Activated B cell treated with CpG ODN at 0.5 μM for 24 hours (primary cell): ENCODE measurements at regions not wholly inside any gene's neighbourhood (a gene's known extent, or its start where the extent isn't known, plus 50 kb on each side); places are given as distances from the start of the nearest gene placed in this dataset.
"Not testable (repeated sequence)": the region's sequence is repeated elsewhere in the genome, so short reads cannot be mapped to it uniquely, and the experiment has no call there.

ENCODE experiments used
- ATAC-seq: fragments of 200-7000 bp; cut with Tn5 transposase; one replicate; pipeline ENCODE4 v1.10.0; 2021; ENCODE audit warnings: low read depth, mild to moderate bottlenecking, moderate library complexity
- CTCF ChIA-PET: fragments of 350-600 bp; sonication (Branson Sonifier 250); formaldehyde crosslinking; loops from one replicate; lab custom pipeline; 2021; ENCODE audit warnings: antibody characterized with exemption; lab: Charles Lee
- POLR2A ChIA-PET: fragments of 350-600 bp; sonication (Branson Sonifier 250); formaldehyde crosslinking; loops from one replicate; lab custom pipeline; 2021; ENCODE audit warnings: antibody characterized with exemption; lab: Charles Lee
- DNase-seq: peaks from one replicate; pipeline ENCODE4 v3.0.0; 2022
- H3K27ac Mint-ChIP-seq: one replicate; pipeline ENCODE4 v1.8.0; 2020; ENCODE audit warnings: mixed read lengths
- H3K27me3 Mint-ChIP-seq: one replicate; pipeline ENCODE4 v1.8.0; 2021; ENCODE audit warnings: mixed read lengths
- H3K36me3 Mint-ChIP-seq: one replicate; pipeline ENCODE4 v1.8.0; 2021; ENCODE audit warnings: low read depth, mixed read lengths
- H3K4me1 Mint-ChIP-seq: one replicate; pipeline ENCODE4 v1.8.0; 2021; ENCODE audit warnings: mixed read lengths
- H3K4me3 Mint-ChIP-seq: one replicate; pipeline ENCODE4 v1.8.0; 2020; ENCODE audit warnings: mild to moderate bottlenecking, mixed read lengths
- H3K9me3 Mint-ChIP-seq: one replicate; pipeline ENCODE4 v1.8.0; 2020; ENCODE audit warnings: mixed read lengths
- intact Hi-C: fragments of 100-400 bp; cut with micrococcal nuclease; formaldehyde crosslinking; loops from one replicate; pipeline ENCODE4 v1.15.1; 2024
- TF ChIP-seq, protein P1 (sequence below): fragments of 200-600 bp; IDR thresholded peaks from one replicate; pipeline ENCODE4 v1.8.0; 2022; ENCODE audit warnings: antibody characterized with exemption, mild to moderate bottlenecking

DNA sequence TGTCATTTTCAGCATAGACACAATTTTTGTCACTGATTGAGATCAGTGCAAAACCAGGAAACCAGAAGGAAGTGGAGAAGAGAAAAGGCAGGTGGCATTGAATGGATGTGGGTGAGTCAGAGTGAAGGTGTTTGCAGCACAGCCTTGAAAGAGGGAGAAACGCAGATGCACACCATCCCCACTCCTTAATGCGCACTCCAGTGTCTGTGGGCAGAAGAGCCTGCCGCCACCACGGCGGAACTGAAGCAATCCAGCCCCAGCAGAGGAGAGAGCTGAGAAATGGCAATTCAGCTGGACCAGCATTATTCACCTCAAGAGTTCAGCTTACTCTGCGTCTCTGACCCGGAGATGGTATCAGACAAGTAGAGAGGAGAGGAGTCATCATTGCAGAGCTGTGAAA, 393.1 kb upstream of the FRG1 start:
- POLR2A ChIA-PET: no interaction called here
- TF ChIP-seq, protein P1, sequence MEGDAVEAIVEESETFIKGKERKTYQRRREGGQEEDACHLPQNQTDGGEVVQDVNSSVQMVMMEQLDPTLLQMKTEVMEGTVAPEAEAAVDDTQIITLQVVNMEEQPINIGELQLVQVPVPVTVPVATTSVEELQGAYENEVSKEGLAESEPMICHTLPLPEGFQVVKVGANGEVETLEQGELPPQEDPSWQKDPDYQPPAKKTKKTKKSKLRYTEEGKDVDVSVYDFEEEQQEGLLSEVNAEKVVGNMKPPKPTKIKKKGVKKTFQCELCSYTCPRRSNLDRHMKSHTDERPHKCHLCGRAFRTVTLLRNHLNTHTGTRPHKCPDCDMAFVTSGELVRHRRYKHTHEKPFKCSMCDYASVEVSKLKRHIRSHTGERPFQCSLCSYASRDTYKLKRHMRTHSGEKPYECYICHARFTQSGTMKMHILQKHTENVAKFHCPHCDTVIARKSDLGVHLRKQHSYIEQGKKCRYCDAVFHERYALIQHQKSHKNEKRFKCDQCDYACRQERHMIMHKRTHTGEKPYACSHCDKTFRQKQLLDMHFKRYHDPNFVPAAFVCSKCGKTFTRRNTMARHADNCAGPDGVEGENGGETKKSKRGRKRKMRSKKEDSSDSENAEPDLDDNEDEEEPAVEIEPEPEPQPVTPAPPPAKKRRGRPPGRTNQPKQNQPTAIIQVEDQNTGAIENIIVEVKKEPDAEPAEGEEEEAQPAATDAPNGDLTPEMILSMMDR: no peak

DNA sequence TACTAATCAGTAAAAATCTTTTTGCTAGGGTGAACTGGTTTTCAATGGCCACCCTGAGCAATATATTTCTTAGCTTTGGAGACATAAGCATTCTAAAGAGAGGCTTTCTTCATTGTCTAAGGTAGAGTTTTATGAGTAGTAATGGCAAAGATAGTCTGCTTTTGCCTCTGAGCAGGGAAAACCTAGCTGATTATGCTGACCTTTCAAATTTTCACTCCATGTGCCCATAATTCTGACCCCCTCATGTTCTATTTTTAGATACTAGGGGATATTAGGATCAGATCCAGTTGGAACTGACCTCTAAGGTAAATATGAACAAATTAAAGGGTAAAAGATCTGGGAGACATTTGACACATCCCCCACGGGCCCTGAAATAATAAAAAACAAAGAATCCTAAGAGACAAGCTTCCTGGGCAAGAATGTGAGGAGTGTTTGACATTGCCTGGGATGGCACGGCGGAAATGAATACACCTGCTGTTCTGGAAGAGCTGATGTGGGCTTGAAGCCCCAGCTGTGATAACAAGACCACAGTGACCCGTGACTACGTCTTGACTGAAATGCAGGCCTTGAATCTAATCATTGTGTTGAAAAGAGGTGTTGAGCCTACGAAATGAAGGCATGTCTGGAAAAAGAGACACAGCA, 392.1 kb upstream of the FRG1 start:
- H3K9me3 Mint-ChIP-seq: peaks cover 5% of the 10 kb centered on the region
- DNase-seq (no peak), ATAC-seq (no peak)
- intact Hi-C loops: no loop called here
- TF ChIP-seq, protein P1: no peak
- POLR2A ChIA-PET: no interaction called here
- no peak overlapping the region for H3K27ac Mint-ChIP-seq
- H3K27me3 Mint-ChIP-seq: no peaks in the 10 kb centered on the region
- CTCF ChIA-PET: no interaction called here
- no peaks in the 10 kb centered on the region for H3K4me1 Mint-ChIP-seq
- H3K36me3 Mint-ChIP-seq: no peaks in the 10 kb centered on the region
- H3K4me3 Mint-ChIP-seq: no peak overlapping the region

More for the DNA sequence above, 393.1 kb upstream of the FRG1 start:
- Mint-ChIP-seq H3K27me3 (no peaks in the 10 kb centered on the region), H3K36me3 (no peaks in the 10 kb centered on the region), H3K4me3 (no peak overlapping the region), H3K4me1 (no peaks in the 10 kb centered on the region), H3K9me3 (peaks cover 3% of the 10 kb centered on the region), H3K27ac (no peak overlapping the region)
- DNase-seq: no peak
- no peak for ATAC-seq
- intact Hi-C loops: no loop called here
- CTCF ChIA-PET: no interaction called here

DNA sequence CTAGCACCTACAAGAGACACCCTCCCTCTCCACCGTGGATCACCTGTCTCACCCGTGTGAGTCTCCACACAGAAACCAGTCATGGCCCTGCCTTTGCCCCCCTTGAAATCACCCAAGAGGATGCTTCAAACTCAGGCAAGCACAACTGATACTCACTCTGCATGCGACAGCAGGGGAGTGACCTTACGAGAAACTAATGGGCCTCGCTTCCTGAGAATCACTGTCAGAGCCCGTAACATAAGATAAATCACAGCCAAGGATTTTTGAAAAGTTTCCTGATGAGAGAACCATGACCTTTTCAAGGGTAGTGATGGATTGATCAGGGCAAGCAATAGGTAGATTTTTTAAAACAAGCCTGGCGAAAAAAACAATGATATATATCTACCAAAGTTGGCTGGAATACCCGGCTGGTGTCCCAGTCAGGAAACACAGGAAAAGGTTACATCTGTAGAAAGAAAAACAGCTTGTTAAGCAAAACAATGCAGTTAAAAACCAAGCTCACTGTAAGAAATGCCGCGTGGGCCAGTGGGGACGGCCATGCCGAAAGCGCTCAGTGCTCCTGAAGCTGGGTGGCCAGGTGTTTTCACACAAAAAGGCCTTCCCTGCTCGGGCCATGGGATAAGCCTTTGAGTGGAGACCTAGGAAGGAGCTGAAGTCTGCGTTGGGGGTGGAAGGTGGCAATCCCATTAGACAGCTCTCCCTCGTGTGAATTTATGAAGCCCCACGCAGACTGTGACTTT, 388.6 kb upstream of the FRG1 start:
- H3K4me3 Mint-ChIP-seq, H3K36me3 Mint-ChIP-seq, H3K9me3 Mint-ChIP-seq, H3K27ac Mint-ChIP-seq, POLR2A ChIA-PET, CTCF ChIA-PET, DNase-seq, intact Hi-C loops, ATAC-seq, H3K4me1 Mint-ChIP-seq, H3K27me3 Mint-ChIP-seq: not testable (repeated sequence)

DNA sequence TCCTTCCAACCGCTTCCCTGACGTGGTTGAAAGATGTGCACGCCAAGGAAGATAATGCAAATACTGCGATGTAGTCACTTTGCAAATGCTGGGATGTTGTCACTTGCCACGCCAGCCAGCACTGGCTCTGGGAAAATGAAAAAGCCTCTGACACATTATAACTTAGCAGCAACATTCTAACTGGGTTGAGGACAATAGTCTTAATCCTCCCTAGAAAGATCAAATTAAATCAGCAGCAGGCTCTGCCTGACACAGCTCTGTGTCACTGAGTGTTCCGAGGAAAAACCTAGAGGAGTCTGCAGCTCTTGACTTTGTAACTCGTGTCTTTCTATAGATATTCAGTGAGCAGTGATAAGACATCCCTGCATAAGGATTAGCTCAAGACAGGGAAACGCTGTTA, 380.1 kb upstream of the FRG1 start:
- DNase-seq, POLR2A ChIA-PET, H3K36me3 Mint-ChIP-seq, H3K4me3 Mint-ChIP-seq, H3K27ac Mint-ChIP-seq, H3K9me3 Mint-ChIP-seq, H3K27me3 Mint-ChIP-seq, CTCF ChIA-PET, ATAC-seq, H3K4me1 Mint-ChIP-seq, intact Hi-C loops: not testable (repeated sequence)

DNA sequence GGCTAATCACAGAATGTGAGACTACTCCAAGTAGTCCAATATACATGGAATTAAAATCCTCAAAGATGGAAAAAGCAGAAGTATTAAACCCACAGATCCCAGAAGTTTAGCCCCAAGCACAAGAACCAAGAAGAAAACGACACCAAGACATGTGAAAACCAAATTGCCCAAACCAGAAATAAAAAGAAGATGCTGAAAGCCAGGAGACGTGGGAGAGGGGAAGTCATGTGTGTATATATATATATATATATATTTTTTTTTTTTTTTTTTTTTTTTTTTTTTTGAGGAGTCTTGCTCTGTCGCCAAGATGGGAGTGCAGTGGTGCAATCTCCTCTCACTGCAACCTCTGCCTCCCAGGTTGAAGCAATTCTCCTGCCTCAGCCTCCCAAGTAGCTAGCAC, 376.9 kb upstream of the FRG1 start:
- H3K27ac Mint-ChIP-seq, H3K27me3 Mint-ChIP-seq, ATAC-seq, H3K36me3 Mint-ChIP-seq, CTCF ChIA-PET, H3K9me3 Mint-ChIP-seq, POLR2A ChIA-PET, intact Hi-C loops, H3K4me3 Mint-ChIP-seq, H3K4me1 Mint-ChIP-seq, DNase-seq: not testable (repeated sequence)

DNA sequence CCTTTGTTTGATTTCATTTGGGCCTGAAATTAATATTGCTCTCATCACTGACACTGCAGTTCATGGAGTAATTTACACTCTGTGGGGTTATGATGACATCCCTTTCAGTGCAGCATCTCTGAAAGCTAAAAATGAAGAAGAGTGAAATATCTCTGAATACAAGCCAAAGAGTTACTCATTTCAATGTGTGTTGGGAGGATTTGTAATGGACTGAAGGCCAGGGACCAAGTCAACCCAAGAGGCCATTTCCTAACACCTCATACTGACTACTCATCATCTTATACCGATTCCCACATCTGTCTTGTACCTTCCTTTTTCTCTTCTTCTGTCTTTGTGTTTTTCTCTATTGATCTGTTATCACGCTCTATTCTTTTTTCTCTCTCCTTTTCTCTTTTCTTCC, 374.4 kb upstream of the FRG1 start:
- H3K9me3 Mint-ChIP-seq, ATAC-seq, intact Hi-C loops, H3K36me3 Mint-ChIP-seq, POLR2A ChIA-PET, H3K27ac Mint-ChIP-seq, DNase-seq, H3K27me3 Mint-ChIP-seq, H3K4me3 Mint-ChIP-seq, H3K4me1 Mint-ChIP-seq, CTCF ChIA-PET: not testable (repeated sequence)

DNA sequence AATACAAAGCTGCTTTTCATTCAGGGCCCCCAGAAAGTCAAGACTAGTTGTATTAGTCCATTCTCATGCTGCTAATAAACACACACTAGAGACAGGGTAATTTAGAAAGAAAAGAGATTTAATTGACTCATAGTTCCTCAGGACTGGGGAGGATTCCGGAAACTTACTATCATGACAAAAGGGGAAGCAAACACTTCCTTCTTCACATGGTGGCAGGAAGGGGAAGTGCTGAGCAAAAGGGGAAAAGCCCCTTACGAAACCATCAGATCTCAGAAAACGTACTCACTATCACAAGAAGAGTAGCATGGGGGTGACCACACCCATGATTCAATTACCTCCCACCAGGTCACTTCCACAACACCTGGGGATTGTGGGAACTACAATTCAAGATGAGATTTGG, 373.8 kb upstream of the FRG1 start:
- H3K9me3 Mint-ChIP-seq, intact Hi-C loops, H3K4me3 Mint-ChIP-seq, H3K27ac Mint-ChIP-seq, DNase-seq, CTCF ChIA-PET, ATAC-seq, POLR2A ChIA-PET, H3K36me3 Mint-ChIP-seq, H3K4me1 Mint-ChIP-seq, H3K27me3 Mint-ChIP-seq: not testable (repeated sequence)

DNA sequence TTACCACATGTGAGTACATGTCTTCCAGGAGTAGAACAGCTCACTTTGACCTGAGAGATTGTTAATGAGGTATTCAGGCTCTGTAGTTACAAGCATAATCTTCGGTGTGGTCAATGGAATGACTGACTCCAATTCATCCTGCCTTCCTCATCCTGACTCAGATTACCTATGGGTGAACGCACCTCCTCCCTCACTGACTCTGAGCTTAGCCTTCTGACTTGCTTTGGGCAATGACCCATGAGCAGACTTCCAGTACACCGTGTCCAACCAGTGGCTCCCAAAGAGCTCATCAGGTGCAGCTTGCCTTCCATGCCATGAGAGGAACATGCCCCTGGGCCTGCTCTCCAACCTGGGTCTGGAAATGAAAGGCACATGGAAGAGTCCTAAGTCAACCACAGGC, 361.0 kb upstream of the FRG1 start:
- H3K4me3 Mint-ChIP-seq, H3K27me3 Mint-ChIP-seq, ATAC-seq, H3K4me1 Mint-ChIP-seq, H3K27ac Mint-ChIP-seq, H3K9me3 Mint-ChIP-seq, CTCF ChIA-PET, H3K36me3 Mint-ChIP-seq, POLR2A ChIA-PET, DNase-seq, intact Hi-C loops: not testable (repeated sequence)

DNA sequence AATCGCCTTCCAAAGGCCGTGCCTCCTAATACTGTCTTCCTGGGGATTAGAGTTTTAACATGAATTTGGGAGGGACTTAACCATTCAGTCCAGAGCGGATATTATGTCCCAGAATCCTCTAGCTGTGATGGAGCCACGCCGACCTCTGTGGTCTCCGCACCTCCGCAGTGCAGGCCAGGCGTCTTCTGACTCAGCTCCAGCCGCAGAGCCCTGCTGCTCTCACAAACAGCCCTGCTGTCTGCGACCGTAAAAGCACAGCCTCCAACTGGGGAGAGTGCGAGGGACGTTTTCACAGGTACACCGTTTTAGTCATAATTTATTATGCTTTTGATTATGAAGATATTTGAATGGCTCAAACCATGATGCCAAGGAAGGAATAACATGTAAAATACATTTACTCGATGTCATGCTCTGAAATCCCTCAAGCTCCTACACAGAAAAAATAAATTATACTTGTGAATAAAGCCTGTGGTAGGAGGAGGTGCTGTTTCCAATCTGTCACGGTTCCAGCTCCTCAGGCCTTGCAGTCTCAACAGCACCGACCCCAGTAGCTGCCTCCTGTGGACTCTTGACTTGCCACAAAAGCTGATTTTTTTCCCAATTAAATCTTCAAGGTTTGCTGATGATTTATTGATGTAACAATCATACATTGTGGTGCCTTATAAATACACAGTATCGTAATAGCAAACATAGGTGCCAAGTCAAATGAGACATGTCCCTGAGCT, 353.6 kb upstream of the FRG1 start:
- H3K4me1 Mint-ChIP-seq, H3K9me3 Mint-ChIP-seq, intact Hi-C loops, CTCF ChIA-PET, H3K27me3 Mint-ChIP-seq, H3K36me3 Mint-ChIP-seq, ATAC-seq, H3K4me3 Mint-ChIP-seq, POLR2A ChIA-PET, DNase-seq, H3K27ac Mint-ChIP-seq: not testable (repeated sequence)

DNA sequence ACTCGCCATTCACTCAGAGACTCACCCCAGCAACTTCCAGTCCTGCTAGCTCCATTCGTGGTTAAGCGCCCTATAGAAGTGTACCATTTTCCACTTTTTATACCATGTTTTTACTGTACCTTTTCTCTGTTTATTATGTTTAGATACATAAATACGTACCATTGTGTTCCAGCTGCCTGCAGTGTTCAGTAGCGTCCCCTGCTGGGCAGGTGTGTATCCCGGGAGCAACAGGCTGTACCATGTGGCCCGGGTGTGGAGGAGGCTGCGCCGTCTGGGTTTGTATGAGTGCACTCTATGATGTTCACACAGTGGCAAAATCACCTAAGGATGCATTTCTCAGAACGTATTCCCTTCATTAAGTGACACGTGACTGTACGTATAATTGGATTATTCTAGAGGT, 351.5 kb upstream of the FRG1 start:
- intact Hi-C loops, H3K36me3 Mint-ChIP-seq, POLR2A ChIA-PET, ATAC-seq, CTCF ChIA-PET, H3K4me3 Mint-ChIP-seq, H3K27ac Mint-ChIP-seq, H3K4me1 Mint-ChIP-seq, H3K27me3 Mint-ChIP-seq, DNase-seq, H3K9me3 Mint-ChIP-seq: not testable (repeated sequence)
